GM12878 (cell line): ENCODE measurements at regions not wholly inside any gene's neighbourhood (a gene's known extent, or its start where the extent isn't known, plus 50 kb on each side); places are given as distances from the start of the nearest gene placed in this dataset.

ENCODE experiments used
- ATAC-seq: fragments of 200-7000 bp; cut with Tn5 transposase; 3 replicates; pipeline ENCODE4 v1.9.1; 2020; ENCODE audit warnings: mild to moderate bottlenecking, moderate library complexity
- BruUV-seq: library from RNA; stranded (reverse); fragments of 400-500 nt; replicated peaks from 2 replicates; lab custom pipeline; 2021; lab: Mats Ljungman, UMichigan
- CTCF ChIA-PET: fragments of 300-600 bp; sonication (Branson Sonifier 250); formaldehyde crosslinking; extraction: SDS; loops from one replicate; lab custom pipeline; 2021; ENCODE audit warnings: inconsistent platforms; lab: Yijun Ruan, JAX
- POLR2A ChIA-PET: fragments of 350-600 bp; formaldehyde crosslinking; extraction: SDS; loops from one replicate; lab custom pipeline; 2021; ENCODE audit warnings: inconsistent platforms; lab: Charles Lee
- RAD21 ChIA-PET: fragments of 300-600 bp; sonication (Branson Sonifier 250); formaldehyde crosslinking; loops from one replicate; lab custom pipeline; 2023; ENCODE audit warnings: antibody characterized with exemption; ENCODE audit not compliant: unreplicated experiment; lab: Charles Lee
- SMC1A ChIA-PET: fragments of 300-600 bp; sonication (Branson Sonifier 250); formaldehyde crosslinking; loops from one replicate; lab custom pipeline; 2023; ENCODE audit not compliant: unreplicated experiment, uncharacterized antibody; lab: Charles Lee
- DNase-seq: peaks from one replicate; pipeline ENCODE4 v3.0.0-alpha.2; 2011; ENCODE audit warnings: low read depth, low spot score
- FAIRE-seq: peaks from 3 replicates; lab custom pipeline; 2011; peaks lifted over from hg19 to GRCh38; lab: Jason Lieb, UNC
- H2AFZ ChIP-seq: 2 replicates; pipeline ENCODE4 v1.6.0; 2011; ENCODE audit warnings: low read depth, low read length, control low read depth; ENCODE audit not compliant: control insufficient read depth
- H3K27ac ChIP-seq: 2 replicates; pipeline ENCODE4 v1.5.1; 2011; ENCODE audit warnings: control low read depth; ENCODE audit not compliant: control insufficient read depth, insufficient read depth
- H3K27me3 ChIP-seq, 2 experiments: replicated peaks in 1 of 2; 2 replicates each; pipeline versions ENCODE4 v1.6.0 to v1.6.1; 2011; ENCODE audit warnings: low read length in 1 of 2; ENCODE audit not compliant: control insufficient read depth in 2 of 2, insufficient read depth in 2 of 2
- H3K36me3 ChIP-seq, 2 experiments: 2 replicates each; pipeline ENCODE4 v1.5.1; 2011; ENCODE audit warnings: low read length in 1 of 2; ENCODE audit not compliant: control insufficient read depth in 2 of 2, insufficient read depth in 2 of 2
- H3K4me1 ChIP-seq: 2 replicates; pipeline ENCODE4 v1.6.1; 2011; ENCODE audit warnings: mild to moderate bottlenecking, low read length, moderate library complexity, mixed read lengths; ENCODE audit not compliant: control insufficient read depth, insufficient read depth
- H3K4me2 ChIP-seq: 2 replicates; pipeline ENCODE4 v1.6.0; 2011; ENCODE audit warnings: control low read depth; ENCODE audit not compliant: control insufficient read depth, insufficient read depth
- H3K4me3 ChIP-seq: fragments of 200-600 bp; sonication (generic); 2 replicates; pipeline ENCODE4 v1.5.1; 2016
- H3K79me2 ChIP-seq: 2 replicates; pipeline ENCODE4 v1.6.0; 2011; ENCODE audit warnings: low read length; ENCODE audit not compliant: control insufficient read depth, insufficient read depth
- H3K9ac ChIP-seq: 2 replicates; pipeline ENCODE4 v1.8.0; 2011; ENCODE audit warnings: low read length, control low read depth, mixed read lengths; ENCODE audit not compliant: control insufficient read depth, insufficient read depth
- H3K9me3 ChIP-seq: replicated peaks from 3 replicates; pipeline ENCODE4 v1.5.1; 2011; ENCODE audit warnings: mild to moderate bottlenecking, low read length; ENCODE audit not compliant: control insufficient read depth, insufficient read depth
- H4K20me1 ChIP-seq: 2 replicates; pipeline ENCODE4 v1.6.0; 2011; ENCODE audit not compliant: control insufficient read depth, insufficient read depth
- E2F8 ChIP-seq: fragments of 450-650 bp; IDR thresholded peaks from 2 replicates; pipeline ENCODE4 v1.6.1; 2018; ENCODE audit warnings: mild to moderate bottlenecking, low read depth, moderate library complexity; ENCODE audit not compliant: partially characterized antibody
- NFYA ChIP-seq: IDR thresholded peaks from 2 replicates; pipeline ENCODE4 v1.6.1; 2011; ENCODE audit warnings: low read depth, mild to moderate bottlenecking, low read length, improper control_type of control experiment, borderline replicate concordance
- STAT1 ChIP-seq: fragments of 450-650 bp; conservative IDR thresholded peaks from 2 replicates; pipeline ENCODE4 v1.6.1; 2014; ENCODE audit warnings: antibody characterized with exemption, mild to moderate bottlenecking
- SUPT20H ChIP-seq: IDR thresholded peaks from 2 replicates; pipeline ENCODE4 v1.6.1; 2011; ENCODE audit warnings: low read depth, mild to moderate bottlenecking, low read length, moderate library complexity, borderline replicate concordance; ENCODE audit not compliant: control insufficient read depth
- TCF12 ChIP-seq: IDR thresholded peaks from 2 replicates; pipeline ENCODE4 v1.6.1; 2011; ENCODE audit warnings: low read depth, mild to moderate bottlenecking, low read length
- ZBTB40 ChIP-seq: fragments of 450-650 bp; IDR thresholded peaks from 2 replicates; pipeline ENCODE4 v1.6.1; 2016; ENCODE audit warnings: mild to moderate bottlenecking, moderate library complexity, borderline replicate concordance
- WGBS: methylation state at CpG from one replicate; pipeline ENCODE4 v1.1.6; 2016; ENCODE audit warnings: low lambda C conversion rate; ENCODE audit not compliant: insufficient replicate concordance, insufficient coverage; ENCODE audit errors: missing lambda C conversion rate; 5-methylcytosine and 5-hydroxymethylcytosine counted together
- in situ Hi-C: fragments of 300-500 bp; cut with MboI; formaldehyde crosslinking; loops from 9 replicates; pipeline ENCODE4 v1.14.3; 2018; ENCODE audit warnings: mixed read lengths
- intact Hi-C: fragments of 100-400 bp; cut with micrococcal nuclease; formaldehyde crosslinking; loops from one replicate; pipeline ENCODE4 v1.14.2; 2022; ENCODE audit not compliant: unreplicated experiment
- TF ChIP-seq, protein P1 (sequence below): IDR thresholded peaks from 2 replicates; pipeline ENCODE4 v1.6.1; 2012; ENCODE audit warnings: low read length, inconsistent platforms
- TF ChIP-seq, protein P2 (sequence below): IDR thresholded peaks from 2 replicates; pipeline ENCODE4 v1.6.1; 2011; ENCODE audit warnings: mild to moderate bottlenecking, low read depth, low read length, moderate library complexity; ENCODE audit not compliant: insufficient replicate concordance

GRCh38 chr12:75692876-75693275 lies 181.5 kb upstream of the KRR1 start (continued):
- TF ChIP-seq, protein P1, sequence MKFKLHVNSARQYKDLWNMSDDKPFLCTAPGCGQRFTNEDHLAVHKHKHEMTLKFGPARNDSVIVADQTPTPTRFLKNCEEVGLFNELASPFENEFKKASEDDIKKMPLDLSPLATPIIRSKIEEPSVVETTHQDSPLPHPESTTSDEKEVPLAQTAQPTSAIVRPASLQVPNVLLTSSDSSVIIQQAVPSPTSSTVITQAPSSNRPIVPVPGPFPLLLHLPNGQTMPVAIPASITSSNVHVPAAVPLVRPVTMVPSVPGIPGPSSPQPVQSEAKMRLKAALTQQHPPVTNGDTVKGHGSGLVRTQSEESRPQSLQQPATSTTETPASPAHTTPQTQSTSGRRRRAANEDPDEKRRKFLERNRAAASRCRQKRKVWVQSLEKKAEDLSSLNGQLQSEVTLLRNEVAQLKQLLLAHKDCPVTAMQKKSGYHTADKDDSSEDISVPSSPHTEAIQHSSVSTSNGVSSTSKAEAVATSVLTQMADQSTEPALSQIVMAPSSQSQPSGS: no peak
- TF ChIP-seq, all 136 proteins: peak for 0

DNA sequence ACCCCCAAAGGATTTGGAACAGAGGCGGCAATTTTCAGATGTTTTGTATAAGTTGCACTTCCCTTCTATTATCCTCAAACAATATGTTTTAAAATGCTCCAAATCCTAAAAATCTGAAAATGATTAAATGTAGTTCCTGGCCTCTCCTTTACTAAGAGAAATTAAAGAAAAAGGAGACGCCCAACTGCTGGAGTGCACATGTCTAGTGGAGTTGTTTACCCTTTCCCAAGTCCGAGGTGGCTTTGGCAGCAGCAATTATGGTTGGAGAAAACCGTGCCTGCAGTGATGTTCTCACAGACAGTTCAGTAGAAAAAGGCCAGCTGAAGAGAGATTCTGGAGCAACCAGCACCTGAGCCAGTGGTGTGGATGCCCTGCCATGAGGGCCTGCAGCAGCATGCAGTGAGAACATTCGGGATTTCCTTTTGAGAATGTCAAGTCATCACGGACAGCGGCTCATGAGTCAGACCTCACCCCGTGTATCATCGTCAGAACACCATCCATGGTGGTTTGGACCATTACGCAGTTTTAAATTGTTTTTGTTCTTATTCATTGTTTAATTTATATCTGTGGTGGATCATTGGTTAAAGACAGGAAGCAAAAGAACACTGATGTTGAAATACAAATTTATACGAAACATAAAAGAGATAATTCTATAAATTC lies 179.0 kb upstream of the KRR1 start:
- Histone ChIP-seq H4K20me1 (no peaks in the 10 kb centered on the region), H3K27me3 (no peaks in the 10 kb centered on the region), H3K4me1 (no peaks in the 10 kb centered on the region), H3K9ac (no peak overlapping the region), H3K79me2 (no peaks in the 10 kb centered on the region), H3K4me3 (no peak overlapping the region), H3K27ac (no peak overlapping the region), H3K4me2 (no peak overlapping the region), H3K36me3 (no peaks in the 10 kb centered on the region), H3K9me3 (no peaks in the 10 kb centered on the region), H2AFZ (no peak overlapping the region)
- ATAC-seq (no peak), FAIRE-seq (no peak), DNase-seq (no peak)
- POLR2A ChIA-PET: no interaction called here
- no TSS peak for BruUV-seq
- RAD21 ChIA-PET: no interaction called here
- SMC1A ChIA-PET: no interaction called here
- in situ Hi-C loops (no loop called here), intact Hi-C loops (no loop called here)
- CTCF ChIA-PET: no interaction called here
- WGBS: 67% methylated on average over 11 of the region's 11 CpGs
- no peak for TF ChIP-seq TCF12
- no peak for TF ChIP-seq STAT1
- TF ChIP-seq ZBTB40: no peak
- TF ChIP-seq NFYA: no peak
- TF ChIP-seq, protein P2, sequence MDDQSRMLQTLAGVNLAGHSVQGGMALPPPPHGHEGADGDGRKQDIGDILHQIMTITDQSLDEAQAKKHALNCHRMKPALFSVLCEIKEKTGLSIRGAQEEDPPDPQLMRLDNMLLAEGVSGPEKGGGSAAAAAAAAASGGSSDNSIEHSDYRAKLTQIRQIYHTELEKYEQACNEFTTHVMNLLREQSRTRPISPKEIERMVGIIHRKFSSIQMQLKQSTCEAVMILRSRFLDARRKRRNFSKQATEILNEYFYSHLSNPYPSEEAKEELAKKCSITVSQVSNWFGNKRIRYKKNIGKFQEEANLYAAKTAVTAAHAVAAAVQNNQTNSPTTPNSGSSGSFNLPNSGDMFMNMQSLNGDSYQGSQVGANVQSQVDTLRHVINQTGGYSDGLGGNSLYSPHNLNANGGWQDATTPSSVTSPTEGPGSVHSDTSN: no peak
- no peak for TF ChIP-seq SUPT20H
- no peak for TF ChIP-seq E2F8
